WTC11 (cell line): ENCODE measurements at regions not wholly inside any gene's neighbourhood (a gene's known extent, or its start where the extent isn't known, plus 50 kb on each side); places are given as distances from the start of the nearest gene placed in this dataset.

Experiments used
- AFF4 ChIP-seq: sonication (generic); formaldehyde crosslinking; IDR thresholded peaks from 2 replicates; pipeline ENCODE4 v1.8.1; 2023; ENCODE audit warnings: mild to moderate bottlenecking, missing genetic modification reagents, borderline replicate concordance
- ATF2 ChIP-seq: sonication (generic); formaldehyde crosslinking; IDR thresholded peaks from 2 replicates; pipeline ENCODE4 v1.8.1; 2022; ENCODE audit warnings: low read depth, missing genetic modification reagents, borderline replicate concordance
- CREM ChIP-seq: sonication (generic); formaldehyde crosslinking; IDR thresholded peaks from 2 replicates; pipeline ENCODE4 v1.8.1; 2022; ENCODE audit warnings: mild to moderate bottlenecking, missing genetic modification reagents, moderate library complexity
- CTCF ChIP-seq: fragments of 200-600 bp; IDR thresholded peaks from 2 replicates; pipeline ENCODE4 v1.8.0; 2022; ENCODE audit warnings: antibody characterized with exemption
- MAX ChIP-seq: sonication (generic); formaldehyde crosslinking; IDR thresholded peaks from 2 replicates; pipeline ENCODE4 v1.8.0; 2022; ENCODE audit warnings: mild to moderate bottlenecking, missing genetic modification reagents
- ZNF121 ChIP-seq: sonication (generic); formaldehyde crosslinking; IDR thresholded peaks from 2 replicates; pipeline ENCODE4 v1.8.0; 2023; ENCODE audit warnings: missing genetic modification reagents

- TF ChIP-seq CTCF (no peak), ZNF121 (CRISPR knock-in tag) (no peak), MAX (CRISPR knock-in tag) (no peak), ATF2 (CRISPR knock-in tag) (no peak), CREM (no peak), AFF4 (CRISPR knock-in tag) (no peak)
These were observed 149.3 kb downstream of the TGFB2 start for GRCh38 chr1:218494449-218494852.
